Umbilical cord (tissue), 1 donor: ENCODE measurements at regions not wholly inside any gene's neighbourhood (a gene's known extent, or its start where the extent isn't known, plus 50 kb on each side); places are given as distances from the start of the nearest gene placed in this dataset.
A peak's percentile ranks its signal among the peaks of the same experiment; 100 is the strongest.
"Not testable (repeated sequence)": the region's sequence is repeated elsewhere in the genome, so short reads cannot be mapped to it uniquely, and the experiment has no call there.

ENCODE experiments used
- DNase-seq: peaks from one replicate; pipeline ENCODE4 v3.0.0-alpha.2; 2015; ENCODE audit warnings: low spot score

GRCh38 chr7:89618274-89618673 is 536.0 kb upstream of the STEAP1 start:
- DNase-seq: no peak

GRCh38 chr7:89621925-89622641 is 532.2 kb upstream of the STEAP1 start:
- no peak for DNase-seq

- peak; percentile 43 for DNase-seq
Observed at GRCh38 chr7:89623018-89623672, 531.1 kb upstream of the STEAP1 start.

DNA sequence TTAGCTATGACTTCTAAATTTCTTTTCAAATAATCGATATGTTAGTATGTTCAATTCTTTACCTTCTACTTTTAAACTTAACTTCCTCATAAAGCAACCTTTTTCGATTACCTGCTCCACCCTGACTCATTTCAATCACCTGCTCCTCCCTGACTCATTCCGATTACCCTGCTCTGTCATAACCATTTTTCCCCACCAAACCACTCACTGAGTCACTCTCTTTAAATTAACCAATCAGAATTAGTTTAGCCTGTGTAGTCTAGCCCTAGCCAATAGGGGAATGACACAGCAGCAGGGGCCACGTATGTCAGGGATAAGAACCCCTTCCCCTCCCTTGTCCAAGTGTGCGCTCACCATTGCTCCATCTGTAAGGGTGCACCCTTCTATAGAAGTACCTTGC is 530.1 kb upstream of the STEAP1 start:
- not testable (repeated sequence) for DNase-seq

GRCh38 chr7:89648509-89648908 is 505.8 kb upstream of the STEAP1 start:
- no peak for DNase-seq

DNA sequence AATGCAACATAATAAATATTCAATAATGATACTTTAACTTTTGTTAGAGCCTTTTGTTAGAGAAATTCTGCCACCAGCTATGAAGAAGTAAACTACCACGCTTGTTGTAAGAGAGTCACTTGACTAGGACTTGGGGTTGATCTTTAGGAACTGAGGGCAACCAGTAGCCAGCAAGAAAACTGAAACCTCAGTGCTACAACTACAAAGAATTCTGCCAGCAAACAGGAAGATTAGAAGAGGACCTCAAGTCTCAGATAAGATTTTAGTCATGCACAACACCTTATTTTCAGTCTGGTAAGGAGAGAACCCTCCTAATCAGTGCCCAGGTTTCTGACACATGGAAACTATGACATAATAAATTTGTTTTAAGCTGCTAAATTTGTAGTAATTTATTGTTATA is 498.3 kb upstream of the STEAP1 start:
- no peak for DNase-seq

DNA sequence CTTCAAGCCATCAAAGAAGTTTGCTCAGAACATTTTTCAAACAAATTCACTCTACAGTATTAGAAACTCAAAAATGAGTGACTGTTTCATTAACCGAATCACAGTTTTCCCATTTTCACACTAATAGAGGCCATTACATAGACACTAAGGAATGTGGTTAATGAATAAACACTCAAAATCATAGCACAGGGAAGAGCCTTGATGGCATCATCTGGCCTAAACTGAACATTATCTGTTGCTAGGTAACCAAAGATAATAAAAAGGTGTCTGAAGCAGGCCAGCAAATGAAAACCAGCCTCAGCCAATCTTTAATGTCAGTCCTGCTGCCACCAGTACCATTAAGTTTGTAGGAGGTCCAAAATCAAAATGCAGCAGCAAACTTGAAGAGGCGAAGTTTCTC is 492.4 kb upstream of the STEAP1 start:
- no peak for DNase-seq

- DNase-seq: no peak
Observed at GRCh38 chr7:89666136-89666835, 488.0 kb upstream of the STEAP1 start.

- DNase-seq: peak; percentile 34
Observed at GRCh38 chr7:89680161-89680560, 474.1 kb upstream of the STEAP1 start.

- peak; percentile 23 for DNase-seq
Observed at GRCh38 chr7:89681448-89681847, 472.8 kb upstream of the STEAP1 start.

DNA sequence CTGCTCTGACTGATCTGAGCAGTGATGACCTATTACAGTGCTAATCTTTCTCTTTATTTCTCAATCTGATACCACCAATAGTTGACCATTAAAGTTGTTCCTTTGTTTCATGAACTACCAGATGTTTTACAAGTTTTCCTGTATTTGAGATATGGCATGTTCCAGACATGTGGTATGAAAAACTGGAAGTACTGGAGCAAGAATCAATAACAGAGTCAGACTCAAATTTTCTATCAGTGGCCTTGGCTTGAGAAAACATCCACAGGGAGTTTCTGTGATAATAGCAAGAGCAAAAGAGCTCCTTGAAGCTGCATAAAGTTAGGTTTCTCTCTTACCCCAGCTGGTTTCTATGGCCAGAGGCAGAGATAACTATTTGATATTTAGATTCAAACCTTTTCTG is 469.0 kb upstream of the STEAP1 start:
- no peak for DNase-seq

DNA sequence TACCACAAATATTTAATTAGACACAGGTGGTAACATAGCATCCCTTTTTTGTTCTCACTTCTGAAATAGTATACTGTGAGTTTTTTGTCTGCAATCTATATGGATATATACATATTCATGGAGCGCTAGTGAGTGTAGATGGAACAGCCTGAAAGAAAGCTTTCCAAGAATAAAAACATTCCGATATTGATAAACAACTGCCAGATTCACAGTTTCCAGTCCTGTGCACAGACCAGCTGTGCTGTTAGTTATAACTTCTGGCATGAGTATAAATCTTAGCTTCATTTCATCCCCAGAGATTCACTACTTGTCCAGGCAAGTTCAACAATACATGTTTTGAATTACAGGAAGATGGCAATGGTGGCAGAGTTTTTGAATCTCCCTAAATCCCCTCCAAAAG is 467.1 kb upstream of the STEAP1 start:
- peak; percentile 15 for DNase-seq

- no peak for DNase-seq
Observed at GRCh38 chr7:89695241-89695640, 459.0 kb upstream of the STEAP1 start.

DNA sequence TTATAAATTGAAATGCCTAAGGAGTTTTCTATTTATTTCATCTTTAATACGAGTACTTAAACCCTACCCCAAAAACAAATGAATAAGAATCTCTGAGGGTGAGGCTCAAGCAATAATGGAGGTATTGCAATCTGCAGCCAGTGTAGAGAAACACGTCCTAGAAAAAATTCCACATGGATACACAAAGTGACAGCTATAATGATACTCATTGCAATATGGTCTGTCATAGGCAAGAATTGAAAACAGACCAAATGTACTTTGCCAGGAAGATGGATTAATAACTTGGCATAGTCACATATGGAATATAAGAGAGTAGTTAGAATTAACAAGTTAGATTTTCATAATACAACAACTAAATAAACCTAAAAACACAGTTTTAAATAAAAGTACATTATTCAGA is 440.1 kb upstream of the STEAP1 start:
- no peak for DNase-seq

- DNase-seq: not testable (repeated sequence)
Observed at GRCh38 chr7:89718941-89719340, 435.3 kb upstream of the STEAP1 start.

DNA sequence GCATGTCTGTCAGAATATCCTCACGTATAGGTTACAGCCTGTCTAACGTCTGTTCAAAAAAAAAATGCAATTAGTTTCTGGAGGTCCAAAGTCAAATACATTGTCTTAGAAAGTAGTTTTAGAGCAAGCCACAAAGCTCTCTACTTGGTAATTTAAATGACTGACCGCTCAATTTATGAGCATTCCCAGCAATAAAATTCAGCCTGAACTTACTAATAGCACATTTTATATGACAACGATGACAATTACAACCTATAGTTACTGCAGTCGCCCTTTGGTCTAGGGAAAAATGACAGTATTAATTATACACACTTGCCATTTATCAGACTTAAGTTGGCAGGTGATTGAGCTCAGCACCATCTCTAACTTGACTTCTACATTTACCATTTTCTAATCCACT is 425.8 kb upstream of the STEAP1 start:
- DNase-seq: no peak

DNA sequence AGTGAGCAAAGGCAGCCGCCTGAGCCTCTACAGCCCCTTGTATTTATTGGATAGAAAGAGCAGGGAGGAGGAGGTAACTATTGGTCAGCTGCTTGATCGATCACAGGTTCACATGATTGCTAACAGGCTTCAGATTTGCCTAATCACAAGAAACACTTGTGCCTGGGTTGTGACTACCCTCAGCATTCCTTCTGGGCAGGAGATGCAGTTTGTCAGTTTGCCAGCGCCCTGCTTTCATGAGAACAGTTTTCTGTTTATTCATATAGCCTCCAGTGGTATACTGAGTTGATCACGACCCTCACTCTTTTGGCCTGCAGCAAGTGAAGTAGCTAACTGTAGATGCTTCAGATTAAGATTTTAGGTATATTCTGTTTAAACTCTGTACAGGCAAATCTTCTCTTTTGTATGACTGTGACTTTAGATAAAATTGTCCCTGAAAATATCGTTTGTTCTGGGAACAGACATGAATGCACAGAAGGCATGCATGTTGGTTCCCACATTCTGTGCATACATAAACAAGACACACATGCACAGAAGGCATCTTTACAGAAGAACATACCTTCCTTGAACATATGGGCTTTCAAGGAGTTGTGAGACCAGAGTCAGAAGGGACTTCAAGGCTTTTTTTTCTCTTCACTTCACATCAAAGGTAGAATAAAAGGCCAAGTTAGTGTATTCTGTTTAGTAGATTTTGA is 422.4 kb upstream of the STEAP1 start:
- no peak for DNase-seq

DNA sequence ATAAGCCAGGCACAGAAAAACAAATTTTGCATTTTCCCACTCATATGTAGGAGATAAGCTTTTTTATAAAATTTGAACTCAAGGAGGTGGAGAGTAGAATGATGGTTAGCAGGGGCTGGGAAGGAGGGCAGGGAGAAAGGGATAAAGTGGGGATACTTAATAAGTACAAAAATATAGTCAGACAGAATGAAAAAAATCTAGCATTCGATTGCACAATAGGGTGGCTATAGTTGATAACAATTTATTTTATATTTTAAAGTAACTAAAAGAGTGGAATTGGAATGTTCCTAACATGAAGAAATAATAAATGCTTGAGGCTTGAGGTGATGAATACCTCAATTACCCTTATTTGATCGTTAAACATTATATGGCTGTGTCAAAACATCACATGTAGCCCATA is 415.7 kb upstream of the STEAP1 start:
- no peak for DNase-seq

DNA sequence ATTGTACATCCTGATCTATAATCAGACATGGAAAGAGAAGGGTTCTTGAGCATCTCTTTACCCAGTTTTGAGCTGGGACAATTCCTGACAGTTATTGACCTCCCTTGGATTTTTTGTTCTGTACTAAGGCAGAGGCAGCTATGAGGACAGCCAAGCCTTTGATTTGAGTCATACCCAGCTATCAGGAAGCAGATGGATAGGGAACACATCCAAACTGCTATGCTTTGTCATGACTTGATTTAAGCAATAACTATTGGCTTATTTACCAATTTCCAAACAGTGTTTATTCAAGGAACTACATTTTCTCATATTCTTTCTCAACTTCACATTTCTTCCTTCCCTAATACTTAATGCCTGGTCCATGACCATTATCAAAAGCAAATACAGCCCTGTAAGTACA is 396.4 kb upstream of the STEAP1 start:
- DNase-seq: no peak

DNA sequence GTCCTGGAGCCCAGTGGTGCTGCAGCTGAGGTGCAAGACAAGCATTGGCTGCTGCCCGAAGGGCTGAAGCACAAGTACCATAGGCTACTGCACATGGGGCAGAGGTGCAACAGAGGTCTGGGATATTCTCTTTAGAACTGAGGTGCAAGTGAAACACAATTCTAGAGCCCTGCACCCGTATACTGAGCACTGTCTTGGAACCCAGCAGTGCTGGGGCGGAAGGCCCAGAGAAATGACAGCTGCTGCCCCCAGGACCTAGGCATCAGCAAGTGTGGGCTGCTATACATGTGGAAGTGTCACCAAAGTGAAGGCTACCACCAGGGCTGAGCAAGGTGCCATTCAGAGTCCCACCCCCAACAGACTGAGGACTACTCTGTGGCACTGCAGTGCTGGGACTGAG is 393.6 kb upstream of the STEAP1 start:
- DNase-seq: no peak

- no peak for DNase-seq
Observed at GRCh38 chr7:89761173-89761572, 393.1 kb upstream of the STEAP1 start.

DNA sequence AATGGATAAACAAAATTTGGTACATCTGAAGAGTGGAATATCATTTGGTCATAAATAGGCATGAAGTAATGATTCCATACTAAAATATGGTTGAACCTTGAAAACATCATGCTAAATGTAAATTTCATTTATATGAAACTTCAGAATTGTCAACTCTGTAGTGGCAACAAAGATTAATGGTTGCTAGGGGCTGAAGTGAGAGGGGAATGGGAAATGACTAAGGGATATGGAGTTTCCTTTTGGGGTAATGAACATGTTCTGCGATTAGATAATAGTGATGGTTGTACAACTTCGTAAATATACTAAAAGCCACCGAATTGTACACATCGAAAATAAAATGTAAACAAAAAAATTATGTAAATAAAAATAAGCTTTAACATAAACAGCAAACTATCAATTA is 384.1 kb upstream of the STEAP1 start:
- DNase-seq: no peak
